GM18868 (cell line): ENCODE measurements at regions not wholly inside any gene's neighbourhood (a gene's known extent, or its start where the extent isn't known, plus 50 kb on each side); places are given as distances from the start of the nearest gene placed in this dataset.

Source experiments
- ATAC-seq: cut with Tn5 transposase; IDR thresholded peaks from one replicate; pipeline ENCODE4 v1.9.1; 2021; ENCODE audit warnings: mild to moderate bottlenecking, moderate library complexity; ENCODE audit not compliant: unreplicated experiment

- ATAC-seq: no peak
Observed at GRCh38 chrX:22392133-22392948, 119.6 kb downstream of the CBLL2 start.

GRCh38 chrX:22395372-22395771, 122.7 kb downstream of the CBLL2 start:
- ATAC-seq: no peak

- ATAC-seq: no peak
Observed at GRCh38 chrX:22396408-22396807, 123.7 kb downstream of the CBLL2 start.

GRCh38 chrX:22397566-22397965, 124.9 kb downstream of the CBLL2 start:
- ATAC-seq: no peak

- ATAC-seq: no peak
Observed at GRCh38 chrX:22399437-22400192, 126.9 kb downstream of the CBLL2 start.

- ATAC-seq: no peak
Observed at GRCh38 chrX:22404297-22404696, 131.6 kb downstream of the CBLL2 start.

GRCh38 chrX:22406201-22406737, 133.6 kb downstream of the CBLL2 start:
- ATAC-seq: no peak

- ATAC-seq: peak; percentile 61
Observed at GRCh38 chrX:22409418-22409817, 136.7 kb downstream of the CBLL2 start.

GRCh38 chrX:22424122-22424915, 151.6 kb downstream of the CBLL2 start:
- no peak for ATAC-seq

- ATAC-seq: no peak
Observed at GRCh38 chrX:22424919-22425318, 152.2 kb downstream of the CBLL2 start.

GRCh38 chrX:22429704-22430103, 157.0 kb downstream of the CBLL2 start:
- ATAC-seq: no peak

- no peak for ATAC-seq
Observed at GRCh38 chrX:22430701-22431100, 158.0 kb downstream of the CBLL2 start.

GRCh38 chrX:22433292-22434070, 160.8 kb downstream of the CBLL2 start:
- no peak for ATAC-seq

- ATAC-seq: no peak
Observed at GRCh38 chrX:22445880-22446279, 173.2 kb downstream of the CBLL2 start.

GRCh38 chrX:22462959-22463358, 190.2 kb downstream of the CBLL2 start:
- ATAC-seq: no peak

GRCh38 chrX:22467571-22467970, 194.9 kb downstream of the CBLL2 start:
- ATAC-seq: no peak

- ATAC-seq: no peak
Observed at GRCh38 chrX:22481436-22481835, 208.7 kb downstream of the CBLL2 start.

GRCh38 chrX:22486296-22486695, 213.6 kb downstream of the CBLL2 start:
- no peak for ATAC-seq

- ATAC-seq: no peak
Observed at GRCh38 chrX:22516893-22517292, 244.2 kb downstream of the CBLL2 start.

GRCh38 chrX:22520128-22520828, 247.6 kb downstream of the CBLL2 start:
- no peak for ATAC-seq
